ENCODE measurements at regions not wholly inside any gene's neighbourhood (a gene's known extent, or its start where the extent isn't known, plus 50 kb on each side); places are given as distances from the start of the nearest gene placed in this dataset.

GRCh38 chr1:234554218-234554697 lies 55.7 kb downstream of the IRF2BP2 start:
- ATAC-seq (no peak), DNase-seq (ENCODE audit: low spot score in 2 of 2) (no peak)
- Mint-ChIP-seq H3K9me3 (no peaks in the 10 kb centered on the region), H3K36me3 (no peaks in the 10 kb centered on the region), H3K27ac (no peak overlapping the region)

GRCh38 chr1:234553240-234554188 lies 56.5 kb downstream of the IRF2BP2 start:
- H3K9me3 Mint-ChIP-seq, result no peaks in the 10 kb centered on the region
- no peak overlapping the region for H3K27ac Mint-ChIP-seq
- DNase-seq (ENCODE audit: low spot score in 2 of 2) (no peak), ATAC-seq (no peak)
- H3K36me3 Mint-ChIP-seq, result no peaks in the 10 kb centered on the region

GRCh38 chr1:234551032-234551378 lies 59.0 kb downstream of the IRF2BP2 start:
- no peak for DNase-seq (ENCODE audit: low spot score in 2 of 2)
- Mint-ChIP-seq H3K36me3 (no peaks in the 10 kb centered on the region), H3K9me3 (no peaks in the 10 kb centered on the region), H3K27ac (no peak overlapping the region)
- ATAC-seq, result no peak

- no peak for DNase-seq (ENCODE audit: low spot score in 2 of 2)
- H3K36me3 Mint-ChIP-seq, result no peaks in the 10 kb centered on the region
- no peak for ATAC-seq
Measured at GRCh38 chr1:234550341-234551031, 59.5 kb downstream of the IRF2BP2 start.

GRCh38 chr1:234549447-234550021 lies 60.4 kb downstream of the IRF2BP2 start:
- no peaks in the 10 kb centered on the region for H3K36me3 Mint-ChIP-seq
- H3K27ac Mint-ChIP-seq, result no peak overlapping the region
- no peaks in the 10 kb centered on the region for H3K9me3 Mint-ChIP-seq
- ATAC-seq (no peak), DNase-seq (ENCODE audit: low spot score in 2 of 2) (no peak)

More at GRCh38 chr1:234550341-234551031, 59.5 kb downstream of the IRF2BP2 start:
- Mint-ChIP-seq H3K27ac (no peak overlapping the region), H3K9me3 (no peaks in the 10 kb centered on the region)

GRCh38 chr1:234546890-234547788 lies 62.8 kb downstream of the IRF2BP2 start:
- no peak overlapping the region for H3K27ac Mint-ChIP-seq
- H3K36me3 Mint-ChIP-seq, result no peaks in the 10 kb centered on the region

GRCh38 chr1:234546387-234546704 lies 63.6 kb downstream of the IRF2BP2 start:
- Mint-ChIP-seq H3K9me3 (no peaks in the 10 kb centered on the region), H3K27ac (no peak overlapping the region), H3K36me3 (no peaks in the 10 kb centered on the region)
- no peak for DNase-seq (ENCODE audit: low spot score in 2 of 2)
- ATAC-seq, result no peak

More at GRCh38 chr1:234546890-234547788, 62.8 kb downstream of the IRF2BP2 start:
- H3K9me3 Mint-ChIP-seq, result no peaks in the 10 kb centered on the region
- ATAC-seq (no peak), DNase-seq (ENCODE audit: low spot score in 2 of 2) (no peak)

- Mint-ChIP-seq H3K36me3 (no peaks in the 10 kb centered on the region), H3K27ac (no peak overlapping the region), H3K9me3 (no peaks in the 10 kb centered on the region)
- DNase-seq (ENCODE audit: low spot score in 2 of 2) (no peak), ATAC-seq (no peak)
Measured at GRCh38 chr1:234545517-234546386, 64.2 kb downstream of the IRF2BP2 start.

- ATAC-seq (peak; percentile 70 to 82), DNase-seq (ENCODE audit: low spot score in 2 of 2) (peak in 1 of 2 donors; percentile 42)
- no peaks in the 10 kb centered on the region for H3K36me3 Mint-ChIP-seq
- H3K9me3 Mint-ChIP-seq, result no peaks in the 10 kb centered on the region
- H3K27ac Mint-ChIP-seq, result peak overlapping the region in 1 of 2 donors; percentile 31
Measured at GRCh38 chr1:234544087-234544579, 65.2 kb upstream of the TARBP1 start.

GRCh38 chr1:234543442-234544086 lies 64.6 kb upstream of the TARBP1 start:
- DNase-seq (ENCODE audit: low spot score in 2 of 2) (no peak), ATAC-seq (no peak)
- Mint-ChIP-seq H3K9me3 (no peaks in the 10 kb centered on the region), H3K36me3 (no peaks in the 10 kb centered on the region), H3K27ac (no peak overlapping the region)

GRCh38 chr1:234542211-234542850 lies 63.4 kb upstream of the TARBP1 start:
- no peak overlapping the region for H3K27ac Mint-ChIP-seq
- DNase-seq (ENCODE audit: low spot score in 2 of 2) (no peak), ATAC-seq (no peak)
- H3K36me3 Mint-ChIP-seq, result no peaks in the 10 kb centered on the region
- no peaks in the 10 kb centered on the region for H3K9me3 Mint-ChIP-seq

- ATAC-seq (peak; percentile 54 to 77), DNase-seq (ENCODE audit: low spot score in 2 of 2) (no peak)
- H3K36me3 Mint-ChIP-seq, result no peaks in the 10 kb centered on the region
Measured at GRCh38 chr1:234541286-234541975, 62.5 kb upstream of the TARBP1 start.

GRCh38 chr1:234540404-234540762 lies 61.4 kb upstream of the TARBP1 start:
- Mint-ChIP-seq H3K9me3 (no peaks in the 10 kb centered on the region), H3K27ac (no peak overlapping the region), H3K36me3 (no peaks in the 10 kb centered on the region)
- DNase-seq (ENCODE audit: low spot score in 2 of 2), result no peak
- no peak for ATAC-seq

More at GRCh38 chr1:234541286-234541975, 62.5 kb upstream of the TARBP1 start:
- Mint-ChIP-seq H3K9me3 (no peaks in the 10 kb centered on the region), H3K27ac (no peak overlapping the region)

Data from activated naive CD4-positive, alpha-beta T cell treated with anti-CD3 and anti-CD28 coated beads, Interleukin-2, amount 50 U/mL, for 72 hours (primary cell).